Kidney (tissue), 13 donors: ENCODE measurements at regions not wholly inside any gene's neighbourhood (a gene's known extent, or its start where the extent isn't known, plus 50 kb on each side); places are given as distances from the start of the nearest gene placed in this dataset.

Source experiments
- DNase-seq, 5 donors: peaks; one replicate each; pipeline ENCODE4 v3.0.0-alpha.2; 2013 to 2020
- FAIRE-seq: peaks from 2 replicates; lab custom pipeline; 2012; peaks lifted over from hg19 to GRCh38; lab: Jason Lieb, UNC
- H3K27ac ChIP-seq, 2 donors: one replicate each; pipeline ENCODE4 v1.7.0; 2013; ENCODE audit warnings: low read depth in 2 of 2, low read length in 2 of 2, inconsistent platforms in 1 of 2
- H3K27me3 ChIP-seq: one replicate; pipeline ENCODE4 v1.7.1; 2013; ENCODE audit warnings: low read length, inconsistent platforms; ENCODE audit not compliant: control insufficient read depth, insufficient read depth
- H3K36me3 ChIP-seq, 3 donors: one replicate each; pipeline versions ENCODE4 v1.7.0 to v1.7.1; 2013; ENCODE audit warnings: low read length in 3 of 3, control low read depth in 1 of 3, inconsistent platforms in 1 of 3; ENCODE audit not compliant: insufficient read depth in 3 of 3, control insufficient read depth in 2 of 3
- H3K4me1 ChIP-seq, 3 donors: one replicate each; pipeline versions ENCODE4 v1.7.0 to v1.7.1; 2013; ENCODE audit warnings: low read length in 3 of 3, inconsistent platforms in 1 of 3, low read depth in 1 of 3; ENCODE audit not compliant: control insufficient read depth in 2 of 3, insufficient read depth in 2 of 3
- H3K4me3 ChIP-seq, 3 donors: one replicate each; pipeline versions ENCODE4 v1.7.0 to v1.8.1; 2013; ENCODE audit warnings: low read length in 3 of 3, control low read depth in 1 of 3, inconsistent platforms in 1 of 3
- H3K9ac ChIP-seq, 3 donors: one replicate each; pipeline versions ENCODE4 v1.7.0 to v1.7.1; 2013; ENCODE audit warnings: low read length in 3 of 3, control low read depth in 1 of 3, inconsistent platforms in 1 of 3
- H3K9me3 ChIP-seq, 3 donors: one replicate each; pipeline versions ENCODE4 v1.7.0 to v1.7.1; 2013; ENCODE audit warnings: low read length in 3 of 3, control low read depth in 1 of 3, inconsistent platforms in 1 of 3; ENCODE audit not compliant: control insufficient read depth in 2 of 3, insufficient read depth in 1 of 3
- CTCF ChIP-seq: IDR thresholded peaks from 3 replicates; pipeline ENCODE4 v1.5.1; 2012; ENCODE audit warnings: mild to moderate bottlenecking, moderate library complexity, borderline replicate concordance; ENCODE audit not compliant: insufficient read depth; ENCODE audit errors: extremely low read depth
- intact Hi-C: fragments of 100-400 bp; cut with DNase I; formaldehyde crosslinking; loops from one replicate; pipeline ENCODE4 v1.11.1; 2022
- donor health status: control.
- donor health status: control.
- donor health status: control.
- donor health status: control.
- donor health status: control.
- donor health status: DM: yes; HTN: yes; CAD: no.
- donor health status: Normal renal cell carcinoma (clear cell type).

- intact Hi-C loops = no loop called here
- H3K27me3 ChIP-seq = no peaks in the 10 kb centered on the region
- FAIRE-seq = no peak
- peak overlapping the region in 1 of 2 donors; percentile 20 for H3K27ac ChIP-seq
- H3K36me3 ChIP-seq = no peaks in the 10 kb centered on the region
- TF ChIP-seq CTCF = no peak
- peaks cover 0 to 3% (median 0%) of the 10 kb centered on the region in 3 donors for H3K4me1 ChIP-seq
- DNase-seq = peak in 3 of 5 donors; percentile 49 to 82 (median 80)
- H3K4me3 ChIP-seq = no peak overlapping the region
- H3K9ac ChIP-seq = no peak overlapping the region
- H3K9me3 ChIP-seq = no peaks in the 10 kb centered on the region
These were observed 226.2 kb upstream of the MARCKS start for GRCh38 chr6:113630738-113631535.

- H3K9ac ChIP-seq = no peak overlapping the region
These were observed 225.5 kb upstream of the MARCKS start for GRCh38 chr6:113631666-113632065.

GRCh38 chr6:113632220-113632864, 224.8 kb upstream of the MARCKS start:
- Histone ChIP-seq H3K9me3 (no peaks in the 10 kb centered on the region), H3K4me1 (peaks cover 0 to 3% (median 0%) of the 10 kb centered on the region in 3 donors), H3K27me3 (no peaks in the 10 kb centered on the region), H3K36me3 (no peaks in the 10 kb centered on the region), H3K9ac (no peak overlapping the region), H3K27ac (no peak overlapping the region), H3K4me3 (peak overlapping the region in 2 of 3 donors; percentile 6 to 41)
- no peak for FAIRE-seq
- intact Hi-C loops = no loop called here
- peak in 3 of 5 donors; percentile 45 to 65 (median 65) for DNase-seq
- no peak for TF ChIP-seq CTCF

More at GRCh38 chr6:113631666-113632065, 225.5 kb upstream of the MARCKS start:
- no peak for TF ChIP-seq CTCF
- no peaks in the 10 kb centered on the region for H3K27me3 ChIP-seq
- H3K36me3 ChIP-seq = no peaks in the 10 kb centered on the region
- FAIRE-seq (no peak), DNase-seq (no peak)
- no peak overlapping the region for H3K4me3 ChIP-seq
- intact Hi-C loops = no loop called here
- H3K4me1 ChIP-seq = peaks cover 0 to 3% (median 0%) of the 10 kb centered on the region in 3 donors
- no peaks in the 10 kb centered on the region for H3K9me3 ChIP-seq
- peak overlapping the region in 1 of 2 donors; percentile 57 for H3K27ac ChIP-seq
